DND-41 (cell line): ENCODE measurements at regions not wholly inside any gene's neighbourhood (a gene's known extent, or its start where the extent isn't known, plus 50 kb on each side); places are given as distances from the start of the nearest gene placed in this dataset.

Experiments
- ATAC-seq: fragments of 200-7000 bp; cut with Tn5 transposase; 3 replicates; pipeline ENCODE4 v1.9.1; 2021; ENCODE audit warnings: low read depth; ENCODE audit not compliant: insufficient read depth
- DNase-seq: peaks from one replicate; pipeline ENCODE4 v3.0.0-alpha.2; 2020
- H2AFZ ChIP-seq: 2 replicates; pipeline ENCODE4 v1.6.0; 2012; ENCODE audit warnings: low read depth, low read length
- H3K27ac ChIP-seq: 2 replicates; pipeline ENCODE4 v1.5.1; 2012; ENCODE audit warnings: low read length, inconsistent platforms
- H3K27me3 ChIP-seq: fragments of 200-600 bp; sonication (generic); 2 replicates; pipeline ENCODE4 v1.6.0; 2012; ENCODE audit warnings: low read length, mild to moderate bottlenecking, inconsistent platforms; ENCODE audit not compliant: insufficient read depth, poor library complexity
- H3K36me3 ChIP-seq: 2 replicates; pipeline ENCODE4 v1.5.1; 2012; ENCODE audit warnings: low read length, inconsistent platforms; ENCODE audit not compliant: insufficient read depth
- H3K4me1 ChIP-seq: 2 replicates; pipeline ENCODE4 v1.5.1; 2012; ENCODE audit warnings: mild to moderate bottlenecking, low read length; ENCODE audit not compliant: insufficient read depth
- H3K4me2 ChIP-seq: 2 replicates; pipeline ENCODE4 v1.6.0; 2012; ENCODE audit warnings: mild to moderate bottlenecking, moderate library complexity, low read length, inconsistent platforms; ENCODE audit not compliant: insufficient read depth
- H3K4me3 ChIP-seq, 2 experiments: fragments of 200-600 bp in 1 of 2; shearing (Covaris generic) in 1 of 2; 2 replicates each; pipeline ENCODE4 v1.5.1; 2012 to 2016; ENCODE audit warnings: inconsistent platforms in 2 of 2, low read length in 2 of 2, mild to moderate bottlenecking in 2 of 2, low read depth in 1 of 2, moderate library complexity in 1 of 2
- H3K79me2 ChIP-seq: 2 replicates; pipeline ENCODE4 v1.6.0; 2012; ENCODE audit warnings: low read length, inconsistent platforms; ENCODE audit not compliant: insufficient read depth
- H3K9ac ChIP-seq: 2 replicates; pipeline ENCODE4 v1.6.0; 2012; ENCODE audit warnings: low read depth, mild to moderate bottlenecking, inconsistent platforms, low read length, moderate library complexity
- H3K9me3 ChIP-seq: 2 replicates; pipeline ENCODE4 v1.5.1; 2012; ENCODE audit warnings: low read length, moderate library complexity, mild to moderate bottlenecking, inconsistent platforms; ENCODE audit not compliant: insufficient read depth, severe bottlenecking
- H4K20me1 ChIP-seq: 2 replicates; pipeline ENCODE4 v1.6.0; 2012; ENCODE audit warnings: low read length; ENCODE audit not compliant: insufficient read depth
- EZH2 ChIP-seq: IDR thresholded peaks from 3 replicates; pipeline ENCODE4 v1.6.1; 2012; ENCODE audit warnings: borderline replicate concordance, low read depth, mild to moderate bottlenecking, moderate library complexity, low read length, inconsistent platforms; ENCODE audit not compliant: severe bottlenecking
- TF ChIP-seq, protein P1 (sequence below): IDR thresholded peaks from 2 replicates; pipeline ENCODE4 v1.5.1; 2012; ENCODE audit warnings: borderline replicate concordance, low read length, moderate library complexity, mild to moderate bottlenecking; ENCODE audit not compliant: poor library complexity, severe bottlenecking; ENCODE audit errors: extremely low read depth

DNA sequence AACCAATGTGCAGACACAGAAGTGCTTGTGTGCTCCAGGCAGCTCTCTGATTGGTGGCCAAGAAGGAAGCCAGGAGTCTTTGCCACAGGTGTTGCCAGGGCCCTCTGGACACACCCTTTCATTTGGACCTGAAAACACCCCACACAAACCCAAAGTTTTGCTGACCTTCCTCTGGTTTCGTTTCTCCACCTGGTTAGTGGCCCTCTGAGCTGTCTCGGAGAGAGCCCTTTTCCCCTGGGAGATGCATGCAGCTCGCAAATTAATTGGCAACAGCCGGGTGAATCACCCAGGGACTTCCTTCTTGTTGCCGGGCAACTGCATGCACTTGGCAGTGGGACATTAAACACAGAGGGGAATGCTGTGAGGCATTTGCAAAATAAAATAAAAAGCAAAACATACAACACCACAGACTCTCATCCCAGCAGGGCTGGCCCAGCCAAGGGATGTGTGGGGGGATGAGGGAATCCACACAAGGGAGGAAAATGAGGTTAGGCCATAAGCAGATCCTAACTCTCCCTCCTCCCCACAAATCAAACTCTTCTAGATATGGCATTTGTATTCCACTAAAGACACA, 286.6 kb downstream of the SOX9 start:
- H3K4me3 ChIP-seq = no peak overlapping the region
- H3K79me2 ChIP-seq = no peaks in the 10 kb centered on the region
- H3K9me3 ChIP-seq = no peaks in the 10 kb centered on the region
- DNase-seq = no peak
- H2AFZ ChIP-seq = no peak overlapping the region
- no peaks in the 10 kb centered on the region for H3K36me3 ChIP-seq
- H4K20me1 ChIP-seq = no peaks in the 10 kb centered on the region
- H3K4me2 ChIP-seq = no peak overlapping the region
- ATAC-seq = no peak
- no peak overlapping the region for H3K27ac ChIP-seq
- TF ChIP-seq, protein P1, sequence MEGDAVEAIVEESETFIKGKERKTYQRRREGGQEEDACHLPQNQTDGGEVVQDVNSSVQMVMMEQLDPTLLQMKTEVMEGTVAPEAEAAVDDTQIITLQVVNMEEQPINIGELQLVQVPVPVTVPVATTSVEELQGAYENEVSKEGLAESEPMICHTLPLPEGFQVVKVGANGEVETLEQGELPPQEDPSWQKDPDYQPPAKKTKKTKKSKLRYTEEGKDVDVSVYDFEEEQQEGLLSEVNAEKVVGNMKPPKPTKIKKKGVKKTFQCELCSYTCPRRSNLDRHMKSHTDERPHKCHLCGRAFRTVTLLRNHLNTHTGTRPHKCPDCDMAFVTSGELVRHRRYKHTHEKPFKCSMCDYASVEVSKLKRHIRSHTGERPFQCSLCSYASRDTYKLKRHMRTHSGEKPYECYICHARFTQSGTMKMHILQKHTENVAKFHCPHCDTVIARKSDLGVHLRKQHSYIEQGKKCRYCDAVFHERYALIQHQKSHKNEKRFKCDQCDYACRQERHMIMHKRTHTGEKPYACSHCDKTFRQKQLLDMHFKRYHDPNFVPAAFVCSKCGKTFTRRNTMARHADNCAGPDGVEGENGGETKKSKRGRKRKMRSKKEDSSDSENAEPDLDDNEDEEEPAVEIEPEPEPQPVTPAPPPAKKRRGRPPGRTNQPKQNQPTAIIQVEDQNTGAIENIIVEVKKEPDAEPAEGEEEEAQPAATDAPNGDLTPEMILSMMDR = no peak
- no peak for TF ChIP-seq EZH2
- no peaks in the 10 kb centered on the region for H3K4me1 ChIP-seq
- no peaks in the 10 kb centered on the region for H3K27me3 ChIP-seq
- H3K9ac ChIP-seq = no peak overlapping the region

- TF ChIP-seq EZH2 = no peak
- TF ChIP-seq, protein P1 = no peak
- ATAC-seq (no peak), DNase-seq (no peak)
- Histone ChIP-seq H3K9ac (no peak overlapping the region), H3K4me3 (no peak overlapping the region), H3K27ac (no peak overlapping the region), H3K36me3 (no peaks in the 10 kb centered on the region), H3K79me2 (no peaks in the 10 kb centered on the region), H3K9me3 (no peaks in the 10 kb centered on the region), H4K20me1 (no peaks in the 10 kb centered on the region), H3K27me3 (no peaks in the 10 kb centered on the region), H3K4me1 (no peaks in the 10 kb centered on the region), H2AFZ (no peak overlapping the region), H3K4me2 (no peak overlapping the region)
Observed at GRCh38 chr17:72407931-72408330, 287.1 kb downstream of the SOX9 start.

- no peak overlapping the region for H3K4me3 ChIP-seq
- no peaks in the 10 kb centered on the region for H3K4me1 ChIP-seq
- no peaks in the 10 kb centered on the region for H4K20me1 ChIP-seq
- no peaks in the 10 kb centered on the region for H3K27me3 ChIP-seq
- H3K79me2 ChIP-seq = no peaks in the 10 kb centered on the region
- ATAC-seq (no peak), DNase-seq (no peak)
- no peaks in the 10 kb centered on the region for H3K9me3 ChIP-seq
- TF ChIP-seq, protein P1 = no peak
- no peak for TF ChIP-seq EZH2
- H3K27ac ChIP-seq = no peak overlapping the region
- no peaks in the 10 kb centered on the region for H3K36me3 ChIP-seq
- H3K4me2 ChIP-seq = no peak overlapping the region
- H3K9ac ChIP-seq = no peak overlapping the region
- H2AFZ ChIP-seq = no peak overlapping the region
Observed at GRCh38 chr17:72408641-72409040, 287.8 kb downstream of the SOX9 start.
